OCI-LY7 (cell line): ENCODE measurements at regions not wholly inside any gene's neighbourhood (a gene's known extent, or its start where the extent isn't known, plus 50 kb on each side); places are given as distances from the start of the nearest gene placed in this dataset.

Experiments used
- BruUV-seq: library from RNA; stranded (reverse); fragments of 400-500 nt; replicated peaks from 2 replicates; lab custom pipeline; 2021; lab: Mats Ljungman, UMichigan
- CTCF ChIA-PET: fragments of 300-600 bp; sonication (Branson Sonifier 250); formaldehyde crosslinking; loops from one replicate; lab custom pipeline; 2022; ENCODE audit warnings: antibody characterized with exemption; ENCODE audit not compliant: unreplicated experiment; lab: Charles Lee
- POLR2A ChIA-PET: fragments of 300-600 bp; sonication (Branson Sonifier 250); formaldehyde crosslinking; loops from one replicate; lab custom pipeline; 2022; ENCODE audit warnings: antibody characterized with exemption; lab: Charles Lee
- DNase-seq: peaks from one replicate; pipeline ENCODE4 v3.0.0-alpha.2; 2015; ENCODE audit warnings: low spot score
- H2AFZ ChIP-seq: fragments of 200-600 bp; sonication (generic), shearing (Covaris generic); 2 replicates; pipeline ENCODE4 v1.6.1; 2014; ENCODE audit warnings: mild to moderate bottlenecking, antibody characterized with exemption, low read length, moderate library complexity
- H3K27ac ChIP-seq: fragments of 200-600 bp; sonication (generic); 2 replicates; pipeline ENCODE4 v1.5.1; 2014; ENCODE audit warnings: mixed run types, low read depth, mild to moderate bottlenecking, moderate library complexity, low read length, inconsistent platforms; ENCODE audit not compliant: poor library complexity, severe bottlenecking
- H3K36me3 ChIP-seq: fragments of 200-600 bp; sonication (generic); 2 replicates; pipeline ENCODE4 v1.6.1; 2014; ENCODE audit warnings: mild to moderate bottlenecking, antibody characterized with exemption, low read length, moderate library complexity, mixed read lengths; ENCODE audit not compliant: insufficient read depth
- H3K4me1 ChIP-seq: fragments of 200-600 bp; sonication (generic); 2 replicates; pipeline ENCODE4 v1.5.1; 2014; ENCODE audit warnings: mild to moderate bottlenecking, low read length; ENCODE audit not compliant: insufficient read depth, poor library complexity, severe bottlenecking
- H3K4me2 ChIP-seq: fragments of 200-600 bp; sonication (generic); 2 replicates; pipeline ENCODE4 v1.6.1; 2014; ENCODE audit warnings: mild to moderate bottlenecking, low read length
- H3K4me3 ChIP-seq: fragments of 200-600 bp; sonication (generic); 2 replicates; pipeline ENCODE4 v1.5.1; 2014; ENCODE audit warnings: mild to moderate bottlenecking, low read depth, low read length; ENCODE audit not compliant: poor library complexity, severe bottlenecking
- H3K79me2 ChIP-seq: fragments of 200-600 bp; sonication (generic); 2 replicates; pipeline ENCODE4 v1.6.1; 2016; ENCODE audit warnings: low read depth, mild to moderate bottlenecking, low read length, moderate library complexity, mixed read lengths; ENCODE audit not compliant: insufficient read depth
- H3K9me2 ChIP-seq: fragments of 200-600 bp; sonication (generic); 2 replicates; pipeline ENCODE4 v1.6.1; 2016; ENCODE audit warnings: mild to moderate bottlenecking, low read length, mixed read lengths; ENCODE audit not compliant: insufficient read depth
- H3K9me3 ChIP-seq: fragments of 200-600 bp; sonication (generic); 2 replicates; pipeline ENCODE4 v1.6.1; 2014; ENCODE audit warnings: mild to moderate bottlenecking, mixed run types, low read length, mixed read lengths
- H4K20me1 ChIP-seq: fragments of 200-600 bp; sonication (generic); 2 replicates; pipeline ENCODE4 v1.6.1; 2014; ENCODE audit warnings: mild to moderate bottlenecking, antibody characterized with exemption, low read length, moderate library complexity, mixed read lengths; ENCODE audit not compliant: insufficient read depth
- CTCF ChIP-seq: fragments of 200-600 bp; sonication (generic); conservative IDR thresholded peaks from 2 replicates; pipeline ENCODE4 v1.5.1; 2014; ENCODE audit warnings: mild to moderate bottlenecking, antibody characterized with exemption, low read length, moderate library complexity, mixed read lengths
- EZH2phosphoT487 ChIP-seq: fragments of 200-600 bp; sonication (generic); IDR thresholded peaks from 2 replicates; pipeline ENCODE4 v1.6.1; 2018; ENCODE audit warnings: low read depth, borderline replicate concordance, mild to moderate bottlenecking, mixed run types, antibody characterized with exemption, low read length, moderate library complexity, mixed read lengths
- intact Hi-C: fragments of 100-400 bp; cut with micrococcal nuclease; formaldehyde crosslinking; loops from one replicate; pipeline ENCODE4 v1.10.0; 2022; ENCODE audit not compliant: unreplicated experiment

GRCh38 chr17:71032746-71033273 is 863.5 kb downstream of the KCNJ2 start:
- Histone ChIP-seq H3K27ac (no peak overlapping the region), H3K36me3 (no peaks in the 10 kb centered on the region), H3K4me1 (no peaks in the 10 kb centered on the region), H3K9me2 (no peaks in the 10 kb centered on the region), H3K4me3 (no peak overlapping the region), H3K4me2 (no peak overlapping the region), H4K20me1 (no peaks in the 10 kb centered on the region), H2AFZ (no peak overlapping the region), H3K9me3 (no peaks in the 10 kb centered on the region), H3K79me2 (no peaks in the 10 kb centered on the region)
- POLR2A ChIA-PET: no interaction called here
- TF ChIP-seq CTCF (no peak), EZH2phosphoT487 (no peak)
- intact Hi-C loops: no loop called here
- no TSS peak for BruUV-seq
- CTCF ChIA-PET: no interaction called here
- DNase-seq: no peak

DNA sequence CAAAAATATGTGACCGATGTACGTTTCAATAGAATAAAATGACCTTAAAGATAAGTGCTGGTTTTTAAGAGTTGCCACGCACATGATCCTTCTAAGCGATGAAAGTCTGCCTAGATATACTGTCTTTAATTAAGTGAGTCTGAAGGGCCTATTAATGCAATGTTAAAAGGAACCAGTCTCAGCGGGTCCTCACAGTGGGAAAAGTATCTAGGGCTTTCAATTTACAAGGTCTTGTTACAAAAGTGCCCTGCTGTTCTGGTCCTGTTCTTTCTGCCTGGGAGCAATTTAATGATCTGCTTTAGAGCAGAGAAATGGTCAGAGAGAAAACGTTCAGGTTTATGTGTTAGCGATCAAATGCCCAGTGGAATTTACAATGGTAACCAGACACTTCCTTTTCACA is 864.0 kb downstream of the KCNJ2 start:
- Histone ChIP-seq H3K79me2 (no peaks in the 10 kb centered on the region), H3K4me2 (no peak overlapping the region), H3K4me3 (no peak overlapping the region), H3K36me3 (no peaks in the 10 kb centered on the region), H3K9me3 (no peaks in the 10 kb centered on the region), H3K9me2 (no peaks in the 10 kb centered on the region), H3K27ac (no peak overlapping the region), H4K20me1 (no peaks in the 10 kb centered on the region), H3K4me1 (no peaks in the 10 kb centered on the region), H2AFZ (no peak overlapping the region)
- ChIA-PET POLR2A (no interaction called here), CTCF (no interaction called here)
- intact Hi-C loops: no loop called here
- TF ChIP-seq EZH2phosphoT487 (no peak), CTCF (no peak)
- BruUV-seq: no TSS peak
- DNase-seq: no peak

DNA sequence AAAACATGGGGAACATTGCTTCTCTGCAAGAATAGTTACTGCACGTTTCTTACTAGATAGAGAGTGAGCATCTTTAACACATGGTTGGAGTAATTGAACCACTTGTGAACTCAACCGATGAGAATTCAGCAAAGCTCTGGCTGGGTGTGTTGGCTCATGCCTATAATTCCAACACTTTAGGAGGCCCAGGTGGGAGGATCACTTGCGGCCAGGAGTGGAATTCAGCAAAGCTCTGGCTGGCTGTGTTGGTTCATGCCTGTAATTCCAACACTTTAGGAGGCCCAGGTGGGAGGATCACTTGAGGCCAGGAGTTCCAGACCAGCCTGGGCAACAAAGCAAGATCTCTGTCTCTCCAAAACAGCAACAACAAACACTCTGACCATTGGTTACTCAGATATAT is 865.9 kb downstream of the KCNJ2 start:
- Histone ChIP-seq H2AFZ (no peak overlapping the region), H3K4me3 (no peak overlapping the region), H3K4me1 (no peaks in the 10 kb centered on the region), H3K9me2 (no peaks in the 10 kb centered on the region), H3K4me2 (no peak overlapping the region), H3K27ac (no peak overlapping the region), H4K20me1 (no peaks in the 10 kb centered on the region), H3K79me2 (no peaks in the 10 kb centered on the region), H3K36me3 (no peaks in the 10 kb centered on the region), H3K9me3 (no peaks in the 10 kb centered on the region)
- DNase-seq: no peak
- intact Hi-C loops: no loop called here
- no TSS peak for BruUV-seq
- ChIA-PET POLR2A (no interaction called here), CTCF (no interaction called here)
- TF ChIP-seq EZH2phosphoT487 (no peak), CTCF (no peak)
